GM21786 (cell line): ENCODE measurements at regions not wholly inside any gene's neighbourhood (a gene's known extent, or its start where the extent isn't known, plus 50 kb on each side); places are given as distances from the start of the nearest gene placed in this dataset.
"Not testable (repeated sequence)": the region's sequence is repeated elsewhere in the genome, so short reads cannot be mapped to it uniquely, and the experiment has no call there.

Experiments used
- ATAC-seq: cut with Tn5 transposase; IDR thresholded peaks from one replicate; pipeline ENCODE4 v1.9.1; 2021; ENCODE audit not compliant: unreplicated experiment

DNA sequence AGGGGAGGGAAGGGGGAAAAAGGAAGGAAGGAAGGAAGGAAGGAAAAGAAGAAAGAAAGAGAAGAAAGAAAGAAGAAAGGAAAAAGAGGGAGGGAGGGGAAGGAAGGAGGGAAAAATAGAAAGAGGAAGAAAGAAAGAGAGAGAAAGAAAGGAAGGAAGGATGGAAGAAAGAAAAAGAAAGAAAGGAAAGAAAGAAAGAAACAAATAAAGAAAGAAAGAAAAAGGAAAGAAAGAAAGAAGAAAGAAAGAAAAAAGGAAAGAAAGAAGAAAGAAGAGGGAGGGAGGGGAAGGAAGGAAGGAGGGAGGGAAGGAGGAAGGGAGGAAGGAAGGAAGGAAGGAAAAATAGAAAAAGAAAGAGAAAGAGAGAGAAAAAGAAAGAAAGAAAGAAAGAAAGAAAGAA, 315.8 kb upstream of the PIK3C3 start:
- ATAC-seq = no peak

DNA sequence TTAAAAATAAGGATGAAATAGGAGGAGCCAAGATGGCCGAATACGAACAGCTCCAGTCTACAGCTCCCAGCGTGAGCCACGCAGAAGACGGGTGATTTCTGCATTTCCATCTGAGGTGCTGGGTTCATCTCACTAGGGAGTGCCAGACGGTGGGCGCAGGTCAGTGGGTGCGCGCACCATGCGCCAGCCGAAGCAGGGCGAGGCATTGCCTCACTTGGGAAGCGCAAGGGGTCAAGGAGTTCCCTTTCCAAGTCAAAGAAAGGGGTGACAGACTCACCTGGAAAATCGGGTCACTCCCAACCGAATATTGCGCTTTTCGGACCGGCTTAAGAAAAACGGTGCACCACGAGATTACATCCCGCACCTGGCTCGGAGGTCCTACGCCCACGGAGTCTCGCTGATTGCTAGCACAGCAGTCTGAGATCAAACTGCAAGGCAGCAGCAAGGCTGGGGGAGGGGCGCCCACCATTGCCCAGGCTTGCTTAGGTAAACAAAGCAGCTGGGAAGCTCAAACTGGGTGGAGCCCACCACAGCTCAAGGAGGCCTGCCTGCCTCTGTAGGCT, 323.2 kb upstream of the PIK3C3 start:
- ATAC-seq = not testable (repeated sequence)

DNA sequence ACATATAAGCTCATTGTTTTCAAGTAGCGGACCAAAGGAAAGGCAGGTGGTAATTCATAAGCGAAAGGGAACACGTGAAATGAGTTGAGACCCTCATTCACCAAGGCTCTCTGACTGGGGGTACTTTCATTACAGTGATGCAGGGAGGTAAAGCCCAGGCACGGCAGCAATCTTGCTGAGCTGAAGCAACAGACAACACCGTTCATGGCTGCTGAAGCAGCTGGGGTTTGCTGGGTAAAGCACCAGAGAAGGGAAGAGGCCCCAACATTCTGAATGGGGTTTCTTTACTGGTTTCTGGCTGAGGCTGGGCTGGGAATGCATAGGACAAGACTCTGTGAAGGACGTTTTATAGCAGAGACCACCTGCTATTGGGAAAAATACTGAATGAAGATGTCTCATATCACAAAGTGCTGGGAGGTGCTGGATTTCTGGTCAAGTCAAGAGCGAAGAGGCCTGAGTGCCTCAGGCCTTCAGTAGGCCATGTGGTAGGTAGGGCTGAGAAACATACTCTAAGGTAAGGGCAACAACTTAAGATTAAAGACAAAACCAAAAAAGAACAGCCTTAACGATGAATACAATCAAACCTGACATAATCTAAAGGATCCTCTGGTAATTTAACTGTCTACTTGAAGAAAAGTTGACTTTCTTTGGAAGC, 324.7 kb upstream of the PIK3C3 start:
- no peak for ATAC-seq

DNA sequence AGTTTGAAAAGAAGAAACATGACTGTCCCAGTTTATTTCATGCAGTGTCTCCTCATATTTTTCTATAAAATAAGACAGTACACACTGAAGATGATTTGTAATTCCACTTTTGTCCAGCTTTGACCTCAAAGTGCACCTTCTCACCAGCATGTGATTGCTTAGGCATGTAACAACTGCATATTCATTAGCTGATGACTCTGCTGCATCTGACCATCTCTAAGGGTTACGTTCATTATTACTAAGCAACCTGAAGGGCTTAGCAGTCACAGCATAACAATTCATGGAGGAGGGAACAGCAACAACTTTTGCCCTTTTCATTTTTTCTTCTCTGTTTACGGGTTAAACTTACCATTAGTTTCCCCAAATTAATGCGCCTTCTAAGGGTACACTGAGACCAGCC, 330.6 kb upstream of the PIK3C3 start:
- ATAC-seq = no peak

DNA sequence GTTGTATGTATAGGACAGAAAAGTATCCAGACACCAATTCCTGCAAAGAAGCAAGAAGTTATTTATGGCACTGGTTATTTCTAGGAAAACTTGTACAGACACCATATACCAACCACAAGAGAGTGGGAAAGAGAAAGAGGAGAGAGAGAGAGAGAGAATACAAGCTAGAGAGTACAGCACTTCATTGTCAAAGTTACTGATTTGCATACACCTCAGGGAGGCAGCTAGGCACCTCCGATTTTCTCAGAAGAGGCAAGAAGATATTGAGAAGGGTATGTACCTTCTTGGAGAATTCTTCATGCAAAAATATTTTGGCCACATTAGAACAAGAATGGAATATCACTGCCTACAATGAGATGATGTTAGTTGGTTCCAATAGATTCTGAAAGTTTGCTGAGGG, 333.9 kb upstream of the PIK3C3 start:
- no peak for ATAC-seq

DNA sequence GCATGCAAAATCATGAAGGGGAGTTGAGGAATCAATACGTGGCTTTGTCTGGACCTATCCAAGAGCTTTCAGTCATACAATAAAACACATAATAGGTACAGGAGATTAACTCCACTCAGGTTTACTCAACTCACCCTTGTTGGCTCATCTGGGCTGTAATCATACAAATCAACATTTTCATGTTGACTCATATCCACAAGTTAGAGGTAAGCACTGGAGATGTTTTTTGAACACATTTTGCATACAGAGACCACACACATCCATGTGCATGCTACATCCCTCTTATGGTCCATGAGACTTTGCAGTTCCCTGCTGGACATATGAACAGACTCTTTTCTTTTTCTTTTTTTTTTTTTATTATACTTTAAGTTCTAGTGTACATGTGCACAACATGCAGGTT, 336.9 kb upstream of the PIK3C3 start:
- no peak for ATAC-seq

DNA sequence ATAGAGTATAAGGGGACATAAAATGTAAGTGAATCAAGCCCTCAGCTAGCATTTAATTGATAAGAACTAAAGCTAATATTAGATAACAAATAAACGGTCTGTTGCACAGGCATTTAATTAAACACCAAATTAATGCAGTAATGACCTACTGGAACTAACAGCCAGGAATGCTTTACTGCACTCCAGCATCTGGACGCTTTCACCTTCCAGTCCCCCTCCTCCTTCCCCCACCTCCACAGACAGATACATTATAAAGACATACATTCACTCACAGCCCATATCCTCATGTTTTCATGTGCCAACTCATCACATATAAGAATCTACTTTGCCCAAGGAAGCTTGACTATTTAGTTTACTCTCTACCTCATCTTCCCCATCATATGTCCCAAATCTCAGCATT, 337.4 kb upstream of the PIK3C3 start:
- ATAC-seq = no peak

DNA sequence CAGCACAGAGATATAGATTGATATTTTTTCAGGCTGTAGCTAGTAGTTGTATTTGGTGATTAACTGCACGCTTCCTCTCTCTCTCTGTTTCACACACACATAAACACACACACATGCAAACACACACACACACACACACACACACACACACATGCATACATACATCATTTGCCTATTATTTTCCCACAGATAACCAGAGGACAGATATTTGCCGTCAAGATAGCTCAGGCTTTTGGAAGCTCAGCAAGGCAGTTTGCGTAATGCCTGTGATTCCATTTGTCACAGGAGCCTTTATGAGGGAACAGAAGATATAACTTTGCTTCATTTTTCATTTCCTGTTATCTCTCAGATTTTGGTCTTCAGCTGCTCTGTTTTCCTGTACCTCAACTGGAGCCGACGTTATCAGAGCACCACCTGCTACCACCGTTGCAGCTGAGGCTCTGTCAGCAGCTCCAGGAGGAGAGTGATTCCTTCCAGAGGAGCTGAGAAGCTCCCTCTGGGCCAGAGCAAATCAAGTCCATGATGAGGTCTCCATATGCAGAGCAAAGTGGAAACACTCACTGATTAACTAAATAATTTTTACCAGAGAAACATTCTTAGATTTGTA, 341.9 kb upstream of the PIK3C3 start:
- no peak for ATAC-seq

DNA sequence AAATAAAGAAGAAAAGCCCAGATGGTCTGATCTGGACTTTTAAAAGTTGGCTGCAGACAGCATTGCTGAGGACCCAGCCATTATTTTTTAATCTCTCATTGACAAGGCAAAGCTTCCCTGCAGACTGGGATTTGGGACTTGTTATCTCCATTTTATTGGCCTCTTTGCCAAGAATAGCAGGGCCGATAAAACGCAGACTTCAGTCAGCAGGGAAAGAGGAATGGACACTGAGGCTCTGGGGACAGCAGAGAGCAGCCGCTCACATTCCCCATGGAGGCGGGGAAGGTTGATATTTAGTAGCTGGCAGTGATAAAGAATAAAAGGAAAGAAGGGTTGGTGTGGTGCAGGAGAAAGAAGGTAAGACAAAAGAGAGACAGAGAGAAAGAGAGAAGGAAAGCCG, 350.1 kb upstream of the PIK3C3 start:
- no peak for ATAC-seq

DNA sequence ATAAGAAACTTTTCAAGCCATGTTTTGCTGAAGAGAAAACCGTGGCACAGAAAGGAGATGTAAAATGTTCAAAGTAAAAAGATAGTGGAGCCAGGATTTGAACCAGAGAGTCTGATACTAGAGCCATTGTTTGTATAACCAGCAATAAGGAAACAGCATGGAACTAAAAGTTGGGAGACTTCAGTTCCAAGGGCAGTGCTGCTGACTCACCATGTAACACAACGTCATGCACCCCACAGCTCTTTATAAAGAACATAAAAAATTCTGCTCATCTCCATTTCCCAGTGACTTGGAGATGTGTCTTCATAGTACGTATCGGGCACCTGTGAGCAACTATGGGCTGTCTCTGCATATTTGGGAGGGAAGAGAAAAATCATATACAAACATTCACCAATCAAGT, 353.0 kb upstream of the PIK3C3 start:
- no peak for ATAC-seq

DNA sequence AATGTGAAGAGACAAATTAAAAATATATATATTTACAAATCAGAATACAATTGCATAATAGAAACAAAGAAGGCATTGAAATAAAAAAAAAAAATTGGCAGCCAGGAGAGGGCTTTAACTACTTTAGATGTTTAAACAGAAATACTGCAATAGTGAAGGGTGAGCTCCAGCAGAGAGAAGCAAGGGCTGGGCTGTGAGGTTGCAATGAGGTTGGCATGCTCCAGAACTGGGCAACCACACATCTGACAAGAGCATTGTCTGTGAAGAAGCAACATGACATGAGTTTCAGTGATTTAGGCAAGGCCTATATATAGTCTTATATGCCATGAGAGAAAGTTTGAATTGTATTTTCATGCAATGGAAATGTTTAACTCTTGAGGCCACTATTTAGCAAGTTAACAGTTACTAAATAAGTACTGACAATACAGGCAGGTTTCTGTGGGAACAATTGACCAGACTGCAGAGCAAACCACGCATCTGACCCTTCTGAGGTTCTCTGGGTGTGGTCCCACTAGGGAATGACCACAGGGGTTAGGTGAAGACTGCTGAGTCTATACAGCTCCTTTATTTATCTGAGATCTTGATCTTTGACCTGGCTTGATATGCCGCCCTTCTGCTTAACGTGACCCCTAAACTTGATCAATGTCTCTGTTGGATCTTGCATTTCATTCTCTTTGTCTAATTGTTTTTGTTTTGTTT, 354.2 kb upstream of the PIK3C3 start:
- ATAC-seq = no peak

DNA sequence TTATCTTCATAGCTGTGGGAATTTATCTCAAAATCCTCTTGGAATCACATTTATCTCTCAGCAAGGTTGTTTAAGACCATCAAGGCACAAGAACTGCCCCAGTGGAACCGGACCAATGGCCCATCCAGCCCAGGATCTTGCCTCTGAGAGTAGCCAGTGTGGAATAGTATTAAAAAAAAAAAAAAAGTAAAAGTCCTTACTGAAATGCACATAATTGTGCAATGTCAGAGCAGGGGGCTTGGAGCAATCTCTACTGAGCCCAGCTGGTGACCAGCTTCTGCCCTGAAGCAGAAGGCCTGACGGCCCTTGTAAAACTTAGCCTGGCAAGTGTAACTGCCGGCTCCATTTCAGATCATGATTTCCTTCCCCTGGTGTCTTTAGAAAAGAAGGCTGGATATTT, 355.6 kb upstream of the PIK3C3 start:
- no peak for ATAC-seq

DNA sequence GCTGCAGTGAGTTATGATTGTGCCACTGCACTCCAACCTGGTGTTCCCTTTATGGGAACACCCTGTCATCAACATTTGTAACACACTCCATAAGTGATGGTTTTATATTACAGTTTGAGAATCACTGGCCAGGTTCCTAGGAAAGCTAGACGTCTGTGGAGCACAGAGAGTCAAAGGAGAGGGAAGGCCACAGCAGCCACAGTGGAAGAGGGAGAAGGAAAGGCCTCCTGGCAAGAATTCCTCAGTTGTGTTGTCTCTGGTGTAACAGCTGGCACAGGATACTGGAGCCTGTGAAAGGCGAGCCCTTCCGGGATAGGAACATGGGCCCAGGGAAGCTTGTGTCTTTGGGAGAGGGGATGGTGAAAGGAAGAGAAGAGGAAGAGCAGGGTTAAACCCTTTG, 360.5 kb upstream of the PIK3C3 start:
- no peak for ATAC-seq

DNA sequence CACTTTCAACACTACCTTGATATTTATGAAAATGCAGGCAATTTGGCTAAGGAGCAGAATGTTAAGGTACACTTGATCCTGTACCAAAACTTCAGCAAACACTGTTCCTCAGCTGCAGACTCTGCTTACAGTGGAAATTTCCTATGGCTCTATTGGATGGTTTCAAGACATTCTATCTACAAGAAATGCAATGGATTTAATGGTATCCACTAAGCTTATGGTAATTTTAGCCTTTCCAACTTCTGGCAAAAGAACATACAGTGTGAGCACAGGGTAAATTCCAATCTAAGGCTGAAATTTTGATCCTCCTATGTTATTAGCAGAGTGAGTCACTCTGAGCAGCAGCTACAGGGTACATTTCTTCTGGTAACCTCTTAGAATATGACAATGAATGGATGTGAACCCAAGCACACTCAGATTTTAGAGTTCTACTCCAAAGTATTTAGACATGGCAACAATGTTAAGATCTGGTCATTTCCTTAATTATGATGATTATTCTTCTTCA, 361.8 kb upstream of the PIK3C3 start:
- no peak for ATAC-seq

DNA sequence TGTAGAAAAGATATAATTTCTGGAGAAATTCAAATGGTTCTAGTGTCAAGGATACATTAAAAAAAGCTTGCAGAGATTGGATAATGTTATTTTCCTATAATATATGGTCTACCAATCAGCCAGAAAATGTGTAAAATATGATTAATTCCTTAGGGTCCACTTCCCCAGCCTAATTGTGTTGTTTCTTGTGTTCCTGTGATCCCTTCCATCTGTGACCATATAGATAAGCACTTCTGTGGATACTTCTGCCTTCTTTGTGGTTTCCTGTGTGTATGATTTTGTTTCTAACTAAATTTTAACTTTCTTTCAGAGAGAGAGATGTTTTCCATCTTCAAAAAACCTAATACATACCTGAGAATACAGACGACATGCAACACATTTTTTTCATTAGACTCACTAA, 367.1 kb upstream of the PIK3C3 start:
- ATAC-seq = no peak

DNA sequence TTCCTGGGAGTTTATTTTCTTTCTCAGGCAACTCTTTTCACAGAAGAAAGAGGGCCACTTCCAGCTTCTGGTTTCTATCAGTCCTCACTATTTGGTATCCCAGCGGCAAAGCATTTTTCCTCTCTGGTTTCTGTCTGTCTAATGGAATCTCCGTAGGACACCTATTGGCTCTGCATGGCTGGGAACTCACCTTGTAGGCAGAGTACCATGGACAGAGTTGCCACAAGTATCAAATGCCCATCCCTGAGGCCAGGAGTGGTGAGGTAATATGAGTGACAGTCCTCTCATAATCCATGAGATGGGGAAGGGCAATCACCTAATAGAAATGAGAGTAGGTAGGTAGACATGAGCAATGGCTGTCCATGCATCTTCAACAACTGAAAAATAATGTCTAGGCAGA, 369.5 kb upstream of the PIK3C3 start:
- no peak for ATAC-seq

DNA sequence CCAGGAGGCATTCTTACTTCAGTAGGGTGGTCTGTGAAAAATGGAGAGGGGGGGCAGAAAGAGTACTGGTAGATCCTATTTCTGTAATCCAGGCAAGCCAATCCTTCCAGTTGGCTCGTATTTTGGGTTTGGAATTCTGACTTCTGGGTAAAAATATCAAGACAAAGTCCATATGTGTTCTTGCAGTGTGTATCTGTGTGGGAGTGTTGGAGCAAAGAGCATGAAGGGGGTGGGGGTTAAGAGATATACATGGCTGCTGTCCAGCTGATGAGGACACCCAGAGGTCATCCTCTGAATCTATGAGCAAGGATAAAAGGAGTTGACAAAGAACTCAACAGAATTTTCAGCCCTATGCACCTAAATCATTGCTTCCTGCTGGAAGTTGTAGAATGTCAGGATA, 375.8 kb upstream of the PIK3C3 start:
- ATAC-seq = no peak

DNA sequence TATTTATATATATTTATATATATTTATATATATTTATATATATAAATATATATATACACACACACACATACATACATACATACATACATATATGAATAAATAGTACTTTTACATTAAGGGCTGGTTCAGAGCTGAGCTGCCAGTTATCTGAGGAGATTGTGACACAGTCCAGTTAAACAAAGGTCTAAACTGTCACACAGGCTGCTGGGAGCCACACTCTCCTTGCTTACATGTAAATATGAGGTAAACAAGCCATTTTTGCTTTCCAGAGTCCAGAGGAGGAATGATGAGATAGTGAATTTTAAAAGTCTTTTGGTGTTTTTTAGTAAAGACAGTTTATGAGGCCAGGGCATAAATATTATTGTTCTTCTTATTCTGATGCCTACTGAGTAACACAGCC, 377.5 kb upstream of the PIK3C3 start:
- no peak for ATAC-seq

DNA sequence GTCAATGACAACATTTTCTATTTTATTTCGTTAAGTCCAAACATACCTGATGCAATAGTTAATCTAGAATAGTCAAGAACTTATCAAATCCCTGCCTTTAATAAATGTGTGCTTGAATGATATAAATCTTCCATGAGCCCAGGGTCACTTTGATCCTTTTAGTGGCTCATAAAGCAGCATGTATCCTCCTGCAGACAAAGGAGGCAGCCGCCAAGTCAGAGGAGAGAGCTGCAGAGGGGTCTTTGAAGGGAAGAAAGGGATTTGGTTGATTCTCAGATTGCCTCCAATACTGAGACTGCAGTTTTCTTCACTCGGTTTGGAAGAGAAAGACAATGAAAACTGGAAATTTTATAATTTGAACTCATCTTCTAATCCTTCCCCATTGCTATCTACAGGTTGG, 378.4 kb upstream of the PIK3C3 start:
- no peak for ATAC-seq

DNA sequence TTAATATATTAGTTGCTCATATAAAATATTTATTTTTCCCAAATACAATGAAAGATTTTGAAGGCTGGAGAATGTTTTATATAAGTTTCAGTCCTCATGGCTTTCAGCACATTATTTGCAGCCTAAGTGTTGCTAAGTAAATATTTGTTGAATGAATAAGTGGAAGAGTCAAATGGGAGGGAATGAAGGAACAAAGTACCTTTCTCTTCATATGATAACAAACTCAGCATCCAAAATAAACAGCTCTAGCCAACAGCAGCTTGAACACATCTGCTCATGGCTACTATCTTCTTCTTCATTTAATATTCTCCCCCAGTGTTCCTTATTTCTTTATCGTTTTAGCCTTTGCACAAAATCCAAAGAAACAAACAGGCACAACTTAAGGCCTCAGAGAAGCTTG, 385.2 kb upstream of the PIK3C3 start:
- ATAC-seq = no peak

DNA sequence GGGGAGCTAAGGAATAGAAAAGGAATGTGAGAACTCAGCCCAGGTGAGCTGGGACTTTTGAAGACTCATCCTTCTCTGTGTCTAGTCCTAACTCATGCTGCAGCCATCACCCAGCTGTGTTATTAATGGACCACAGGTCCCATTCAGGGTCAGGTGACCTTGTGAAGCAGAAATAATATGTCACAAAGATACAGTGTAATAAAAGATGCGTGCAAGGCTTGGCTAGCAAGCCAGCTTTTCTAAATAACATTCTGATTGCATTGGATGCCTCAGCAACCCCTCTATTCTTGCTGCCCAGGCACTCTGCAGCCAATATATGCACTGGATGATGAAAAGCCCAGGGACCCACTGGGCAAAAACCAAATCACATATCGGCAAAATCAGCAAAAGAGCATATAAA, 393.1 kb upstream of the PIK3C3 start:
- no peak for ATAC-seq

DNA sequence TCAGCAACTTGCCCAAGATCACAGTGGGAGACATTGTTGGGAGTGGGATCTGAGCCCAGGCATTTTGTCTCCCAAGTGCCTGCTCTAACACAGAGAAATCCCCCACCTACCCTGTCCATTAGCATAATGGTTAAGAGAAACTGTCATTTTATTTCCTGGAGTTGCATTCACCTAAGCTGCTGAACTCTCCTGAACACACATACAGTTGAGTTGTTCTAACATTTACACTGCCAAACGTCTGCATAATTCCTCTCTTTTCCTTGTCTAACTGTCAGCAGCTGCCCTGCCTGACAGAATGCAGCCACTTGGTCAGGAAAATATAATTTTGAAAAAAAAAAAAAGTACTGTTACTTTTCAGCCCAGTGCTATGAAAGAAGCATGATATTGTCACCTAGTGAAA, 396.3 kb upstream of the PIK3C3 start:
- ATAC-seq = no peak
